Activated CD8-positive, alpha-beta memory T cell treated with anti-CD3 and anti-CD28 coated beads for 24 hours (primary cell): ENCODE measurements at regions not wholly inside any gene's neighbourhood (a gene's known extent, or its start where the extent isn't known, plus 50 kb on each side); places are given as distances from the start of the nearest gene placed in this dataset.

Experiments
- DNase-seq: peaks from one replicate; pipeline ENCODE4 v3.0.0-alpha.2; 2020

GRCh38 chr2:240287496-240288086 is 147.1 kb upstream of the OTOS start:
- no peak for DNase-seq

- DNase-seq = no peak
Observed at GRCh38 chr2:240288087-240288521, 147.4 kb upstream of the GPC1 start.

DNA sequence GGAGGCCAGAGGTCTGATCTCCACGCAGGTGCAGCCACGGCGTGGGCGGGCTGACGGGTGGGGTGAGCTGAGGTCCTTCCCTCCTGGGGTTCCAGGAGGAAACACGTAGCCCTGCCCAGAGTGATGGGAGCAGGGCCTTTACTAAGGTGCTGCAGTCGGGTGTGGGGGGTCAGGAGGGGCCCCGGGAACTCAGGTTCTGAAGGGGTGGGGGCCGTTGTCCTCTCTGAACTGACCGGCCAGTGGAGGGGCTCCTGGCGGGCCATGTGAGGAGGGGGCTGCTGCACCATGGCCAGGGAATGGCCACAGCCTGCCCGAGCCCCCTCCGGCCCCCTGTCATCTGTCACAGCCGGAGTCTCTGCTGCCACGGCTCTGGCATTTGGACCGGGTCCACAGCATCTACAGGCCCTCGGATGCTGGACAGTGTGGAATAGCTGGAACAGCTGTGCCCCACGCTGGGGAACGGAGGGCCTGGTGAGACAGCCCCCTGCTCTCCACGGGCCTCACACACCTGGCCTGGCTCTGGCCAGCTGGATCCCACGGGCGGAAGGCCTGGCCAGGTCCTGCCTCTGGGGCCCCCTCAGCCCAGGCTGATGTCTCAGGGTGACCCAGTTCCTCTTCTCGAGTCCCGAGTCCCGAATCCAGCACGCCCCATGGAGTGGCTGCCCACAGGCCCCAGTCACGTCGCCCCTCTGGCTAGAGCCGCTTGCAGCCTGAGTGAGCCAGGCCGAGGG is 145.6 kb upstream of the GPC1 start:
- DNase-seq = no peak

DNA sequence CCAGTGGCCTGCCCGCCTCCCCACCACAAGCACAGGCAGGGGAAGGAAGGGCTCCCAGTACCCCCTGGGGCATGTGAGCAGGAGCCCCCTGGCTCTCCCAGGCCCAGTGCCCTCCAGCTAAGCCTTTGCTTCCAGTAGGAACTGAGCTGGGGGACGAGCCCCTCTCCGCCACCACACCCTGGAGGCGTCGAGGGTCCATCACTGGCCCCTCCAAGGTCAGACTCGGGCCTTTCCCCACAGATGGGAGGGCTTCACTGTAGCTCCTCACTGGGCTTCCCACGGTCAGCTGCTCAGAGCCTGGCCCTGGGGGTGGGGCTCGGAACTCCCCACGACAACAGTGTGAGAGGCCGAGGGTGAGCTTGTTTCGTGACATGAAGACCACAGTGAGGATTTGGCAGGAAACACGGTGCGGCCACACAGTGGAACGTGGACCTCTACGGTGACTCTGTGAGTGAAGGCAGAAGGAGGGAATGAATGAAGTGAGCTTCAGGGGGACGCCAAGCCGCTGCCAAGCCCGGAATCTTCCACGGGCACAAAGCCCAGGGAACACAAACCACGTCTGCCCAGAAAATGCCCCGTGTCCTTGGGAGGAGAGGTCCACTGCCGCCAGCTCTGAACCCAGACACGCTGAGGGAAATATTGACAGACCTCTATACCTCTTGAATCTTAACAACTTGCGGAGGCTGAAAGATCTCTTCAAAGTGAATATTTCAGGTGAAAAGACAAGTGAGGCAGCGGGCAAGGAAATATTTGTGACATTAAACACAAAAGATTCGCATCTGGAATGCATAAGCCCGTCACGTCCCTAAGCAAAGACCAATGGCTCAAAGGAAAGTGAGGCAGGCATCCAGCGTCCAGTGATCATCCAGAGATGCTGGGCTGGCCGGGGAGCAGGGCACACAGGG is 144.8 kb upstream of the GPC1 start:
- DNase-seq = no peak

DNA sequence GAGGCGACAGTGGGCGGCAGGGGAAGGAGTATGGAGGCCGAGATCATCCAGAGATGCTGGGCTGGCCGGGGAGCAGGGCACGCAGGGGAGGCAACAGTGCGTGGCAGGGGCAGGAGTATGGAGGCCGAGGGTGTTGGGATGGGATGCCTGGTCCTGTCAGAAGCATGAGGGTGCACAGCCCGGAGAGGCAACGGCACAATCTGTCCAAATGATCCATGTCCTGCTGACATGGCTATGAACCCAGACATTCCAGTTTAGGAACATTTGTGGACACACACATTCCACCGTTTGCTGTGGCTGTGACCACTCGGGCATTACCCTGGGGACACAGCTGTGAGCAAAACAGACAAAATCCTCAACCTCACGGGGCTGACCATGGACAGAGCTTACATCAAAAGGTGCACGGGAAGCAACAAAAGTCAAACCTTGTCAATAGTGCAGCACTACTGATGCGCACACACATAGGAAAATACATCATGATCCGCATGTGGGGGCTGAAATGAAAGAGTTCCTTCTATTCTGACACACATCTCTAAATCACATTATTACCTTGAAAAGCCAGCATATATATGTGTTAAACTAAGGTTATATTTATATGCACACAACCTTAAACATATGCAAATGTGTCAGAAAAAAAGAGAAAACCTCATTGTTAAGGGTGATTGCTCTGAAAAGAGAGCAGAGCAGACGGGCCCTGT is 144.0 kb upstream of the GPC1 start:
- DNase-seq = no peak

- DNase-seq = no peak
Observed at GRCh38 chr2:240292035-240292574, 143.4 kb upstream of the GPC1 start.

GRCh38 chr2:240292619-240293525 is 142.6 kb upstream of the GPC1 start:
- DNase-seq = no peak

DNA sequence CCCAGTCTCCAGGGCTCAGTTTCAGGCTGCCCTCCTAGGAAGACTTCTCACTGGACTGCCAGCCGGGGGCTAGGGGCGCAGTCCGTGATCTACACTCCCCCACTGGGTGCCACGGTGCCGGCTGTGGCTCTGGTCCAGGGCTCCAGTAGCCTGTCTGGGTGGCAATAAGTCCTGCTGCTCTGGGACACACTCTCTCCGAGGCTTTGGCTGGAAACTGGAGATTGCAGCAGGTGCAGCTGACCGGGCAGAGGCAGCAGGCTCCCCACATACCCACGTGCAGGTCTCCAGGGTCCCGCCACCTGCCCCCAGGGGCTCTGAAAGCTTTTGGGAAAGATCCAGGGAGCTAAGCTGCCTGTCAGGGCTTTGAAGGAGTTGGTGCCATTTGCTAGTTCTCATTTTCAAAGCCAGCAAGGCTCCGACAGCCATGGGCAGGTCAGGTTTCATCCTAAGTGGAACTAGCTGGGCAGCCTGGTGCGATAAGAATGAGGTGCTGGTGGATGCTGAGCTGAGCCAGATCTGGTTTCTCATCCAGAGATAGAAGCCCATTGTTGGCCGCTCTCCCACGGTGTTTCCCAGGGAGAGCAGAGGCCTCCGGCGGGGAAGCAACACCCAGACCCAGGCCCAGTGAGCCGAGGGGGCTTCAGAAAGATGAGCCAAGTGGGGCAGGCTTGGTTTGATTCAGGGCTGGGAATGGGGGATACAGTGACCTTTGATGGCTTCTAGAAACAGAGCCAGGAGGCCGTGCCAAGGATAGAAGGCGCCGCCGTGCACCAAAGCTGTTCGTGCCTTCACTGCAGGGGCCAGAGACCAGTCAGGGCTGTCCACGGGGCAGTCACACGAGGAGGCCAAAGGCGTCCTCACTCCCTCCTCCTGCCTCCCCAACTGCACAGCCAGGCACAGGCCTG is 141.7 kb upstream of the GPC1 start:
- no peak for DNase-seq

GRCh38 chr2:240294514-240294913 is 140.9 kb upstream of the GPC1 start:
- DNase-seq = no peak

DNA sequence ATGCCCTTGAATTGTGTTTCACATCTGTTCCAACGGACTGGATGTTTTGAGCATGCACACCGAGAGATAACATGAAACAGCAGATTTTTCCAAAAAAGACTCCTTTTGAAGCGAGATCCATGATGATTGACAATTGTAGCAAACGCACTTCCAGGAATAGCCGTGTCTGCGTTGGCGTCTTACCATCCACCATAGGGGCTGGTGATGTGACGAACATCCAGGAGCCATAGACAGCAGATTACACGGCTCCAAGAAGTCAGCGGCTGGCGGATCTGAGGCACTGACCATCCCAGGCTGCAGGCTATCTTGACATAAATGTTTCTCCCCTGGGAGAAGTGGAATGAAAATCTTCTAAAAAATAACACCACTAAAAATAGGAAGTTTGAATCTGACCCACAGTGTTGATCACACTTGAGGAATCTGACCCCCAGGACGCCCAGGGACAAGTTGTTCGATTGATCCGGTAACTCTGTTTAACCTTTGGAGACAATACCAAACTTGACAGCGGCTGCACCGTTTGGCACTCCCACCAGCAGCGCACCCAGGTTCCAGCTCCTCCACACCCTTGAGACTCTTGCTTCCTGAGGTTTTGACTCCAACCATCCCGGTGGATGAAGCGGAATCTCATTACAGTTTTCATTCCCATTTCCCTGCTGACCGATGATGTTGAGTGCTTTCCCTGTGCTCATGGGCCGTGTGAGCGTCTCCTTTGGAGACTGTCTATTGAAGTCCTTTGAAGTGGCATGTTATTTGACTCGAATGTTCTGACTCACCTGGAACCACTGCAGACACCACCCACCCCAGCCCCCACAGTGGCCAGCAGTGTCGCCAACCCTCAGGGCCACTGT is 140.0 kb upstream of the GPC1 start:
- DNase-seq = no peak

- DNase-seq = no peak
Observed at GRCh38 chr2:240296104-240296406, 139.4 kb upstream of the GPC1 start.

- no peak for DNase-seq
Observed at GRCh38 chr2:240296476-240297255, 138.8 kb upstream of the GPC1 start.

DNA sequence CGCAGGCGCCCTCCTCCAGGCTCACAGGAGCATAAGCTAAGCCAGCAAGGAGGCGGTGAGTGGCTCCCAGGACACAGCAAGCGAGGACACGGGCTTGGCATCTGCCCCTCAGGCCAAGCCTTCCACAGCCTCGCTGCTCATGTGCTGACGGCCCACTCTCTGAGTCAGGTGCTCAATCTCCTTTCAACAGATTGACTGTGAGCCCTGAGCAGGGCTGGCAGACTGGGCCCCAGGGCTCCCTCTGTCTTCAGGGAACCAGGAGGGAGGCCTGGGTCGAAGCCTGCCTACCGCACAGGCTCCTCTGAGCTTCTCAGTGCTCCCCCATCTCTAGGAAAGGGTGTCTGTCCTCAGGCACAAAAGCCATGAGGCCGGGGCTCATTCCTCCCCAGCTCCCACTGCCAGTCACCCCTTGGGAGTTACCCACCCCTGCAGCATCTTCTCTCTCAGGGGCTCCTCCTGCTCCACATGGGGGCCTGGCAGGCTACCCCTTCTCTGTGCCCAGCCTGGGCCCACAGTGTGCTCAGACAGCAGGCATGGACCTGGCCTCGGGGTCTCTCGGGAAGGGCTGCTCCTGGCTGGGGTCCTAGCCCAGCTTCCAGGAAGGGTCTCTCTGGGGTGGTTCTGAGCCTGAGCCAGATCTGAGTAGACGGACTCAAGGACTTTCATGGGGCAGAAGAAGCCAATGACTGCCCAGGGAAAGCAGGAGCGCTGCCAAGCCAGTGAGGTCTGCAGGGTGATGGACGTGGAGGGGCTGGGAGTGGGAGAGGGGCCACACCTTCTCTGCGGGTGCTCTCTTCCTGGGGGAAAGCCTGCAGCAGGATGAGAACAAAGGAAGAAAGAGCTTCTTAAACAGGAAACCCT is 138.0 kb upstream of the GPC1 start:
- DNase-seq = no peak

DNA sequence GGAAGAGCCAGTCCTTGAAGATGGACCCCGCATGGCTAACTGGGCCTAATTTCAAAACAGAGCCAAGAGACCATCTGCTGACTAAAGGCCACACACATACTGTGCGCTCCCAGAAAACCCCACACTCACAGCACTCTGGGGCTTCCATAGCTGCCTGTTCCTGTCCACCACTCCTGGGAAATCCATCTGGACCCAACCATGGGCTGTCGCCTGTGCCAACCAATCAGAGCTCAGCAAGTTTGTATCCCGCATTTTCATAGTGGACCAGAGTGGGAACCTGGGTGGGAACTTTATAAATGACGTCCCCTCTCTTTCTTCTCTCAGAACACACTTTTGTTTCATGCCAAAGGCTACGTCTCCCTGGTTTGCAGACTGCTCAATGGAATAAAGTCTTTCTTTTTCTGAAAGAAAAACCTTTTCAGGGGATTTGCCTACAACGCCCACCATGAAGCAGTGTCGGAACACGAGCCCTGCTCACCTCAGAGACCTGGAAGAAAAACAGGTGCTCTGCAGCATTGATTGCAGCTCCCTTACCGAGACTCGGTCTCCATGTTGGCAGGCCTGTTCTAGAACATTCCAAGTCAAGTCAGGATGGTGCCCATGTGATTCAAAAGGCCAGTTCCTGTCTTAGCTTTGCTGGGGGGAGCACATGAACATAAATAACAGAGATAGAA is 137.2 kb upstream of the GPC1 start:
- no peak for DNase-seq

- no peak for DNase-seq
Observed at GRCh38 chr2:240298803-240299709, 136.4 kb upstream of the GPC1 start.

- no peak for DNase-seq
Observed at GRCh38 chr2:240299710-240300068, 135.8 kb upstream of the GPC1 start.
